Mesodermal cell (in vitro differentiated cells): ENCODE measurements at regions not wholly inside any gene's neighbourhood (a gene's known extent, or its start where the extent isn't known, plus 50 kb on each side); places are given as distances from the start of the nearest gene placed in this dataset.

ENCODE experiments used
- H3K27ac ChIP-seq: 2 replicates; pipeline ENCODE4 v1.7.0; 2013; ENCODE audit warnings: mild to moderate bottlenecking, low read depth, low read length, moderate library complexity; ENCODE audit not compliant: severe bottlenecking
- H3K36me3 ChIP-seq: 2 replicates; pipeline ENCODE4 v1.7.1; 2013; ENCODE audit warnings: mild to moderate bottlenecking, low read length, moderate library complexity; ENCODE audit not compliant: control insufficient read depth, insufficient read depth
- H3K4me1 ChIP-seq: one replicate; pipeline ENCODE4 v1.7.1; 2013; ENCODE audit warnings: mild to moderate bottlenecking, low read length; ENCODE audit not compliant: insufficient read depth, control insufficient read depth, poor library complexity, severe bottlenecking
- H3K4me3 ChIP-seq: 2 replicates; pipeline ENCODE4 v1.7.0; 2013; ENCODE audit warnings: low read length, control low read depth, mild to moderate bottlenecking; ENCODE audit not compliant: insufficient read depth, poor library complexity, severe bottlenecking; ENCODE audit errors: extremely low read depth
- H3K9me3 ChIP-seq: 2 replicates; pipeline ENCODE4 v1.7.1; 2013; ENCODE audit warnings: mild to moderate bottlenecking, low read length, moderate library complexity; ENCODE audit not compliant: control insufficient read depth
- WGBS, 2 experiments: methylation state at CpG; one replicate each; pipeline ENCODE4 v1.1.5; 2013; ENCODE audit warnings: missing lambda C conversion rate in 2 of 2; ENCODE audit not compliant: insufficient coverage in 2 of 2; 5-methylcytosine and 5-hydroxymethylcytosine counted together

GRCh38 chr11:134836561-134836960 is 424.5 kb upstream of the B3GAT1 start:
- 84 to 100% methylated on average over 1 to 4 of the region's 4 CpGs for WGBS, 2 experiments
- Histone ChIP-seq H3K27ac (no peak overlapping the region), H3K4me1 (no peaks in the 10 kb centered on the region)

DNA sequence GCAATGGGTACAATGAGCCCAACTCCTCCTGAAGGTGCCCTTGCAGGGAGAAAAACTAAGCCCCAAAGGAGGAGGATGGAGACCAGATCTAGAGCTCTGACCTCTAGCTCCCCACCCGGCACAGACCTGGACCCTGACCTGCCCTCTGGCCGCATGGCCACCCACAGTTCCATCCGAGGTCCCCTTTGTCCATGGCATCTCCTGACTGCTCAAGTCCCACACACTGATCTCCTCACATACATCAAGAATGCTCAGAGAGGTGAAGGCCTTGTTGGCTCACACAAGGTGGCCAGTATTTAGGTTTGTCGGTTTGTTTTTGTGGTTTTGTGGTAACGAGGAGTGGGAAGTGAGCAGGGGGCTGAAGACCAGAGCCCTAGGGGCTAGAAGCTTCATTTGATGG is 423.5 kb upstream of the B3GAT1 start:
- Histone ChIP-seq H3K9me3 (no peaks in the 10 kb centered on the region), H3K36me3 (no peaks in the 10 kb centered on the region), H3K27ac (no peak overlapping the region), H3K4me3 (no peak overlapping the region), H3K4me1 (no peaks in the 10 kb centered on the region)
- WGBS, 2 experiments = 87 to 91% methylated on average over 5 of the region's 5 CpGs

More at GRCh38 chr11:134836561-134836960, 424.5 kb upstream of the B3GAT1 start:
- H3K9me3 ChIP-seq = no peaks in the 10 kb centered on the region
- H3K4me3 ChIP-seq = no peak overlapping the region
- H3K36me3 ChIP-seq = no peaks in the 10 kb centered on the region

- H3K9me3 ChIP-seq = peaks cover 3% of the 10 kb centered on the region
- H3K27ac ChIP-seq = no peak overlapping the region
- H3K4me3 ChIP-seq = no peak overlapping the region
- H3K4me1 ChIP-seq = no peaks in the 10 kb centered on the region
- H3K36me3 ChIP-seq = no peaks in the 10 kb centered on the region
Measured at GRCh38 chr11:134830312-134830711, 418.3 kb upstream of the B3GAT1 start.

- H3K9me3 ChIP-seq = peaks cover 3% of the 10 kb centered on the region
- 90% methylated on average over 3 to 4 of the region's 4 CpGs for WGBS, 2 experiments
- H3K36me3 ChIP-seq = no peaks in the 10 kb centered on the region
- no peak overlapping the region for H3K4me3 ChIP-seq
- no peak overlapping the region for H3K27ac ChIP-seq
- H3K4me1 ChIP-seq = peaks cover 3% of the 10 kb centered on the region
Measured at GRCh38 chr11:134823970-134824369, 411.9 kb upstream of the B3GAT1 start.

- H3K4me3 ChIP-seq = no peak overlapping the region
- no peaks in the 10 kb centered on the region for H3K36me3 ChIP-seq
- H3K27ac ChIP-seq = no peak overlapping the region
- 62 to 72% methylated on average over 4 to 5 of the region's 8 CpGs for WGBS, 2 experiments
- no peaks in the 10 kb centered on the region for H3K9me3 ChIP-seq
- peaks cover 12% of the 10 kb centered on the region for H3K4me1 ChIP-seq
Measured at GRCh38 chr11:134822897-134823296, 410.9 kb upstream of the B3GAT1 start.

- 73 to 87% methylated on average over 3 to 4 of the region's 4 CpGs for WGBS, 2 experiments
- H3K4me3 ChIP-seq = no peak overlapping the region
- H3K9me3 ChIP-seq = no peaks in the 10 kb centered on the region
- no peaks in the 10 kb centered on the region for H3K36me3 ChIP-seq
- no peak overlapping the region for H3K27ac ChIP-seq
- H3K4me1 ChIP-seq = peaks cover 12% of the 10 kb centered on the region
Measured at GRCh38 chr11:134821422-134821821, 409.4 kb upstream of the B3GAT1 start.

- 44 to 61% methylated on average over 6 of the region's 7 CpGs for WGBS, 2 experiments
- H3K4me3 ChIP-seq = no peak overlapping the region
- H3K4me1 ChIP-seq = peaks cover 12% of the 10 kb centered on the region
- H3K27ac ChIP-seq = no peak overlapping the region
- H3K36me3 ChIP-seq = no peaks in the 10 kb centered on the region
- no peaks in the 10 kb centered on the region for H3K9me3 ChIP-seq
Measured at GRCh38 chr11:134819041-134819440, 407.0 kb upstream of the B3GAT1 start.

DNA sequence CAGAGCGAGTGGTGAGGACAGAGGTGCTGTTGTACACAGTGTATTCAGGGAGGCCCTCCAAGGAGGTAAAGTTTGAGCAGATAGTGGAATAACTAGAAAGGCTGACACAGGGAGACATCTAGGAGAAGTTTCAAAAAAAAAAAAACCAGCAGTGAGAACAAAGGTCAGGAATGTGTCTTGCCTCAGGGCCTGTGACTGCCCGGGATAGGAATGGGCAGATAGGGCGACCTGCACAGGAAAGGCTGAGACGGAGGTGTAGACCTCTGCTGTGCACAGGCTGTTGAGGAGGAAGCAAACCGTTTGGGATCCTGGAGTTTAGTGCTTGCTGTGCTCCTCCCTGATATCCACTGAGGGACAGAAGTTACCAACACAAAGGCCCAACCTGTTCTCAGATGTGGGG is 406.5 kb upstream of the B3GAT1 start:
- no peaks in the 10 kb centered on the region for H3K36me3 ChIP-seq
- H3K9me3 ChIP-seq = no peaks in the 10 kb centered on the region
- H3K27ac ChIP-seq = peak overlapping the region; percentile 23
- WGBS, 2 experiments = 46 to 47% methylated on average over 5 of the region's 5 CpGs
- no peak overlapping the region for H3K4me3 ChIP-seq
- peaks cover 12% of the 10 kb centered on the region for H3K4me1 ChIP-seq

- no peak overlapping the region for H3K4me3 ChIP-seq
- peaks cover 12% of the 10 kb centered on the region for H3K4me1 ChIP-seq
- H3K36me3 ChIP-seq = no peaks in the 10 kb centered on the region
- no peak overlapping the region for H3K27ac ChIP-seq
- H3K9me3 ChIP-seq = no peaks in the 10 kb centered on the region
- 100% methylated on average over 1 of the region's 2 CpGs; no CpG with 5 or more reads in 1 of the 2 experiments for WGBS, 2 experiments
Measured at GRCh38 chr11:134815404-134815803, 403.4 kb upstream of the B3GAT1 start.

DNA sequence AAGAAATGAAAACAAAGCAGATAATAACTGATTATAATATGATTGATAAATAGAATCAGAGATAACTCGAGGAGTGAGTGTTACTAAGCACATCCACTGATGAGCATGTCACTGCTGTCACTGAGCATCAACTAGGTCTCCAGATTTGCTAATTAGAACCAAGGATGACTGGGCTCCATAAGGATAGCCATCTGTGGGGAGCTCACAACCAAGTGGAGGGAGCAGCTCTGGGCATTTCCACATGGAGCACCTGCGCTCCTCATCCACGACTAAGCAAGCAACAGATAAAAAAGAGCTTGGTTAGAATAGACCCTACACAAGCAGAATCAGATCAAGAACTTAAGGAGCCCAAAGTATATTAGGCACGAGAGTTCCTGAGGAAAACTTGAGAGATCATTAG is 396.0 kb upstream of the B3GAT1 start:
- no peak overlapping the region for H3K4me3 ChIP-seq
- H3K36me3 ChIP-seq = no peaks in the 10 kb centered on the region
- H3K9me3 ChIP-seq = no peaks in the 10 kb centered on the region
- 87 to 100% methylated on average over 1 to 2 of the region's 4 CpGs for WGBS, 2 experiments
- H3K27ac ChIP-seq = no peak overlapping the region
- H3K4me1 ChIP-seq = no peaks in the 10 kb centered on the region

GRCh38 chr11:134802598-134802997 is 390.6 kb upstream of the B3GAT1 start:
- Histone ChIP-seq H3K27ac (no peak overlapping the region), H3K36me3 (no peaks in the 10 kb centered on the region), H3K4me1 (peaks cover 24% of the 10 kb centered on the region), H3K9me3 (no peaks in the 10 kb centered on the region), H3K4me3 (no peak overlapping the region)
- 83 to 85% methylated on average over 2 of the region's 3 CpGs for WGBS, 2 experiments
